MM.1S (cell line): ENCODE measurements at regions not wholly inside any gene's neighbourhood (a gene's known extent, or its start where the extent isn't known, plus 50 kb on each side); places are given as distances from the start of the nearest gene placed in this dataset.

Experiments used
- DNase-seq: peaks from one replicate; pipeline ENCODE4 v3.0.0-alpha.2; 2015
- H2AFZ ChIP-seq: fragments of 300-600 bp; sonication (generic); 2 replicates; pipeline ENCODE4 v1.6.0; 2016; ENCODE audit warnings: antibody characterized with exemption, low read length
- H3F3A ChIP-seq: fragments of 300-600 bp; sonication (generic); 2 replicates; pipeline ENCODE4 v1.6.1; 2016; ENCODE audit warnings: mild to moderate bottlenecking, antibody characterized with exemption, low read length, moderate library complexity, mixed read lengths; ENCODE audit not compliant: insufficient read depth
- H3K27ac ChIP-seq: fragments of 300-600 bp; sonication (generic); 2 replicates; pipeline ENCODE4 v1.5.1; 2016; ENCODE audit warnings: mild to moderate bottlenecking, low read length
- H3K27me3 ChIP-seq: fragments of 300-600 bp; sonication (generic); replicated peaks from 2 replicates; pipeline ENCODE4 v1.6.0; 2016; ENCODE audit warnings: low read length; ENCODE audit not compliant: insufficient read depth
- H3K36me3 ChIP-seq: fragments of 300-600 bp; sonication (generic); replicated peaks from 2 replicates; pipeline ENCODE4 v1.6.1; 2016; ENCODE audit warnings: mild to moderate bottlenecking, low read length, mixed read lengths; ENCODE audit not compliant: insufficient read depth
- H3K4me1 ChIP-seq: fragments of 300-600 bp; sonication (generic); 2 replicates; pipeline ENCODE4 v1.6.1; 2016; ENCODE audit warnings: low read length, mixed read lengths
- H3K4me2 ChIP-seq: fragments of 300-600 bp; sonication (generic); 2 replicates; pipeline ENCODE4 v1.6.0; 2016; ENCODE audit warnings: low read depth, low read length
- H3K4me3 ChIP-seq: fragments of 300-600 bp; sonication (generic); 2 replicates; pipeline ENCODE4 v1.5.1; 2016; ENCODE audit warnings: low read length, mixed read lengths
- H3K79me2 ChIP-seq: fragments of 300-600 bp; sonication (generic); 2 replicates; pipeline ENCODE4 v1.6.1; 2016; ENCODE audit warnings: mixed run types, low read length, mixed read lengths
- H3K9ac ChIP-seq: fragments of 300-600 bp; sonication (generic); 2 replicates; pipeline ENCODE4 v1.6.1; 2016; ENCODE audit warnings: low read length, mixed read lengths
- H3K9me2 ChIP-seq: fragments of 300-600 bp; sonication (generic); replicated peaks from 2 replicates; pipeline ENCODE4 v1.6.1; 2016; ENCODE audit warnings: mild to moderate bottlenecking, low read length, mixed read lengths; ENCODE audit not compliant: insufficient read depth
- H3K9me3 ChIP-seq: fragments of 300-600 bp; sonication (generic); replicated peaks from 2 replicates; pipeline ENCODE4 v1.6.1; 2016; ENCODE audit warnings: mild to moderate bottlenecking, low read length, mixed read lengths; ENCODE audit not compliant: insufficient read depth
- H4K20me1 ChIP-seq: fragments of 300-600 bp; sonication (generic); 2 replicates; pipeline ENCODE4 v1.6.1; 2016; ENCODE audit warnings: mild to moderate bottlenecking, low read length, moderate library complexity, mixed read lengths; ENCODE audit not compliant: insufficient read depth
- EZH2 ChIP-seq: fragments of 300-600 bp; sonication (generic); optimal IDR thresholded peaks from 2 replicates; pipeline ENCODE3; 2017; ENCODE audit warnings: low read depth, mild to moderate bottlenecking, antibody characterized with exemption, low read length, mixed read lengths
- EZH2phosphoT487 ChIP-seq: fragments of 300-600 bp; sonication (generic); IDR thresholded peaks from 2 replicates; pipeline ENCODE4 v1.6.1; 2018; ENCODE audit warnings: antibody characterized with exemption, low read length
- TF ChIP-seq, protein P1 (sequence below): fragments of 300-600 bp; sonication (generic); IDR thresholded peaks from 2 replicates; pipeline ENCODE4 v1.5.1; 2016; ENCODE audit warnings: antibody characterized with exemption, low read length, mixed read lengths

DNA sequence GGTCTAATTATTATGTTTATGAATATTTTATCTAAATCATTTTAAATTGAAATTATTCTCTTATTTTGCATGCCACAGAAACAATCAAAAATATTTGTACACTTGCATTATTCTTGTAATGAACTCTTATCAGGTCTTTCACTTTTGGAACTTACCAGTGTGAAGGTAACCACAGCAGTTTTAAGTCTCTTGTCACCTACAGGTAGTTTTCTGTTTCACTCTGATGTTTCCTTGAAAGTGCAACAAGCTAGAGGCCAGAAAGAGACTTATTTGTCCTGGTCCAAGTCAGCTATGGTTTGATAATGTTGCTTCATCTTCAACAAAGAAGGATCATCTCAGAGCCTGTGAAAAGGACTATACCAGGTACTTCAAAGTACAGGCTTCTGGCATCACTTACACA, 133.4 kb upstream of the NBEA start:
- DNase-seq: peak; percentile 36
- 0 out of 2 replicates have a peak, but pooled peaks cover 3% of the 10 kb centered on the region for H3K4me1 ChIP-seq
- H3K9ac ChIP-seq: no peak overlapping the region
- no peak overlapping the region for H3K4me2 ChIP-seq
- no peaks in the 10 kb centered on the region for H3K9me3 ChIP-seq
- H3F3A ChIP-seq: no peaks in the 10 kb centered on the region
- H3K79me2 ChIP-seq: no peaks in the 10 kb centered on the region
- no peaks in the 10 kb centered on the region for H3K9me2 ChIP-seq
- no peaks in the 10 kb centered on the region for H3K27me3 ChIP-seq
- H3K4me3 ChIP-seq: no peak overlapping the region
- no peaks in the 10 kb centered on the region for H3K36me3 ChIP-seq
- no peak overlapping the region for H2AFZ ChIP-seq
- no peak overlapping the region for H3K27ac ChIP-seq
- no peak for TF ChIP-seq EZH2
- TF ChIP-seq, protein P1, sequence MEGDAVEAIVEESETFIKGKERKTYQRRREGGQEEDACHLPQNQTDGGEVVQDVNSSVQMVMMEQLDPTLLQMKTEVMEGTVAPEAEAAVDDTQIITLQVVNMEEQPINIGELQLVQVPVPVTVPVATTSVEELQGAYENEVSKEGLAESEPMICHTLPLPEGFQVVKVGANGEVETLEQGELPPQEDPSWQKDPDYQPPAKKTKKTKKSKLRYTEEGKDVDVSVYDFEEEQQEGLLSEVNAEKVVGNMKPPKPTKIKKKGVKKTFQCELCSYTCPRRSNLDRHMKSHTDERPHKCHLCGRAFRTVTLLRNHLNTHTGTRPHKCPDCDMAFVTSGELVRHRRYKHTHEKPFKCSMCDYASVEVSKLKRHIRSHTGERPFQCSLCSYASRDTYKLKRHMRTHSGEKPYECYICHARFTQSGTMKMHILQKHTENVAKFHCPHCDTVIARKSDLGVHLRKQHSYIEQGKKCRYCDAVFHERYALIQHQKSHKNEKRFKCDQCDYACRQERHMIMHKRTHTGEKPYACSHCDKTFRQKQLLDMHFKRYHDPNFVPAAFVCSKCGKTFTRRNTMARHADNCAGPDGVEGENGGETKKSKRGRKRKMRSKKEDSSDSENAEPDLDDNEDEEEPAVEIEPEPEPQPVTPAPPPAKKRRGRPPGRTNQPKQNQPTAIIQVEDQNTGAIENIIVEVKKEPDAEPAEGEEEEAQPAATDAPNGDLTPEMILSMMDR: no peak
- no peak for TF ChIP-seq EZH2phosphoT487
- no peaks in the 10 kb centered on the region for H4K20me1 ChIP-seq

- H3F3A ChIP-seq: no peaks in the 10 kb centered on the region
- no peak overlapping the region for H3K27ac ChIP-seq
- no peak overlapping the region for H3K4me3 ChIP-seq
- TF ChIP-seq, protein P1: no peak
- no peak for TF ChIP-seq EZH2phosphoT487
- TF ChIP-seq EZH2: no peak
- H3K9ac ChIP-seq: no peak overlapping the region
- DNase-seq: no peak
- no peaks in the 10 kb centered on the region for H3K36me3 ChIP-seq
- no peaks in the 10 kb centered on the region for H3K79me2 ChIP-seq
- H3K9me3 ChIP-seq: no peaks in the 10 kb centered on the region
- H3K4me2 ChIP-seq: no peak overlapping the region
- no peaks in the 10 kb centered on the region for H3K27me3 ChIP-seq
- H2AFZ ChIP-seq: no peak overlapping the region
- 0 out of 2 replicates have a peak, but pooled peaks cover 3% of the 10 kb centered on the region for H3K4me1 ChIP-seq
- no peaks in the 10 kb centered on the region for H3K9me2 ChIP-seq
- H4K20me1 ChIP-seq: no peaks in the 10 kb centered on the region
Measured at GRCh38 chr13:34810996-34811395, 131.1 kb upstream of the NBEA start.

DNA sequence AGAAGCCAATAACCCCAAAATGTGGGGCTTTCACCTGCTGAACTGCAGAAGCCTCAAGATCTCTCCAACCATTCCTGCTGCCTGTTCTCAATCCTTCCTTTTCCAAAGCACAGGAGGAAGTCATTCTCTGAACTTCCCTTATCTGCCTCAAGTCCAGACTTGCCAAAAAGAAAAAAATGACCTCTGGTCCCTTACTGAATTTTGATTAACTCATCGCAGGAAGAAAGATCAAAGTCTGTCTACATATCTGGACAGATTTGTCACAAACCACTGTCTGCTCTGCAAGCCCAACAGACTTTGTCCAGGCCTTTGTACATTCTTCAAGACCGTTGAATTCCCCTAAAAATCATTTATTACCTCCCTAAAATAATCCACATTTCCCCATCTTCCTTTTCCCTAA, 126.5 kb upstream of the NBEA start:
- H2AFZ ChIP-seq: no peak overlapping the region
- H3K9ac ChIP-seq: no peak overlapping the region
- no peaks in the 10 kb centered on the region for H3K79me2 ChIP-seq
- no peaks in the 10 kb centered on the region for H3K36me3 ChIP-seq
- H3K27me3 ChIP-seq: no peaks in the 10 kb centered on the region
- no peak overlapping the region for H3K4me2 ChIP-seq
- no peaks in the 10 kb centered on the region for H3K9me3 ChIP-seq
- H4K20me1 ChIP-seq: no peaks in the 10 kb centered on the region
- DNase-seq: no peak
- no peak overlapping the region for H3K4me3 ChIP-seq
- no peaks in the 10 kb centered on the region for H3K9me2 ChIP-seq
- no peaks in the 10 kb centered on the region for H3K4me1 ChIP-seq
- H3K27ac ChIP-seq: no peak overlapping the region
- no peaks in the 10 kb centered on the region for H3F3A ChIP-seq
- TF ChIP-seq EZH2phosphoT487 (no peak), EZH2 (no peak)
- TF ChIP-seq, protein P1: no peak
